Neural progenitor cell (in vitro differentiated cells): ENCODE measurements at regions not wholly inside any gene's neighbourhood (a gene's known extent, or its start where the extent isn't known, plus 50 kb on each side); places are given as distances from the start of the nearest gene placed in this dataset.
"Not testable (repeated sequence)": the region's sequence is repeated elsewhere in the genome, so short reads cannot be mapped to it uniquely, and the experiment has no call there.

Experiments
- EZH2 ChIP-seq: fragments of 200-600 bp; sonication (generic); IDR thresholded peaks from 2 replicates; pipeline ENCODE4 v1.6.1; 2017; ENCODE audit warnings: antibody characterized with exemption, mild to moderate bottlenecking, moderate library complexity
- TF ChIP-seq, protein P1 (sequence below): fragments of 200-600 bp; sonication (generic); IDR thresholded peaks from 2 replicates; pipeline ENCODE4 v1.5.1; 2017; ENCODE audit warnings: antibody characterized with exemption, mild to moderate bottlenecking

DNA sequence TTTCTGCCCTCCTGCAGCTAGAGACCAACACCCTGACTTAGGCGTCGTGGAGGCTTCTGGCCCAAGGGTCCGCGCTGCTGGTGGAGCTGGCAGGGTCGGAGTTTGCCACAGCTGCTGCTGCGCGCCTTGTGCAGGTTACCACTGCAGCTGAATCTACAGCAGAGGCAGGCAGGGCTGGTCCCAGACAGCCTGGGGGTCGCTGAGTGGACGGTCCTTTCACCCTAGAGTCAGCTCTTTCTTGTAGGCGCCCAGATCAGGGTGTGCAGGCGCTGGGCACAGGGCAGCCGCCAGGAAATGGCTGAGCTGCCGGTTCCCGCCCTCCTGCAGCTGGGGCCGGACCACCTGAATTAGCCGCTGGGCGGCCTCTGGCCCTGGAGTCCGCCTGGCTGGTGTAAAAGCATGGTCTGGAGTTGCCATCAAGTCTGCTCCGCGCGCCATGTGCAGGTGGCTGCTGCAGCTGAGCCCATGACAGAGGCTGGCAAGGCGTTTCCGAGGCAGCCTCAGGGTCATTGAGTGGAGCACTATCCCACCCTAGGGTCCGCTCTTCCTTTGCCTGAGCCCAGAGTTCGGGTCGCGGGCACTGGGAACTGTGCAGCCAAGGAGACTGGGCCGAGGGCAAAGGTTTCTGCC lies 144.3 kb downstream of the CCDC74A start:
- TF ChIP-seq, protein P1, sequence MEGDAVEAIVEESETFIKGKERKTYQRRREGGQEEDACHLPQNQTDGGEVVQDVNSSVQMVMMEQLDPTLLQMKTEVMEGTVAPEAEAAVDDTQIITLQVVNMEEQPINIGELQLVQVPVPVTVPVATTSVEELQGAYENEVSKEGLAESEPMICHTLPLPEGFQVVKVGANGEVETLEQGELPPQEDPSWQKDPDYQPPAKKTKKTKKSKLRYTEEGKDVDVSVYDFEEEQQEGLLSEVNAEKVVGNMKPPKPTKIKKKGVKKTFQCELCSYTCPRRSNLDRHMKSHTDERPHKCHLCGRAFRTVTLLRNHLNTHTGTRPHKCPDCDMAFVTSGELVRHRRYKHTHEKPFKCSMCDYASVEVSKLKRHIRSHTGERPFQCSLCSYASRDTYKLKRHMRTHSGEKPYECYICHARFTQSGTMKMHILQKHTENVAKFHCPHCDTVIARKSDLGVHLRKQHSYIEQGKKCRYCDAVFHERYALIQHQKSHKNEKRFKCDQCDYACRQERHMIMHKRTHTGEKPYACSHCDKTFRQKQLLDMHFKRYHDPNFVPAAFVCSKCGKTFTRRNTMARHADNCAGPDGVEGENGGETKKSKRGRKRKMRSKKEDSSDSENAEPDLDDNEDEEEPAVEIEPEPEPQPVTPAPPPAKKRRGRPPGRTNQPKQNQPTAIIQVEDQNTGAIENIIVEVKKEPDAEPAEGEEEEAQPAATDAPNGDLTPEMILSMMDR, result not testable (repeated sequence)
- not testable (repeated sequence) for TF ChIP-seq EZH2
